GM13976 (cell line): ENCODE measurements at regions not wholly inside any gene's neighbourhood (a gene's known extent, or its start where the extent isn't known, plus 50 kb on each side); places are given as distances from the start of the nearest gene placed in this dataset.

ENCODE experiments used
- DNase-seq: peaks from one replicate; pipeline ENCODE4 v3.0.0; 2012; ENCODE audit warnings: low spot score
- CTCF ChIP-seq: IDR thresholded peaks from 2 replicates; pipeline ENCODE4 v1.5.1; 2012; ENCODE audit warnings: borderline replicate concordance, mild to moderate bottlenecking; ENCODE audit not compliant: insufficient read depth; ENCODE audit errors: extremely low read depth, missing control alignments, control extremely low read depth
- in situ Hi-C: fragments of 300-500 bp; cut with MboI; formaldehyde crosslinking; loops from one replicate; pipeline ENCODE4 v1.12.0; 2022; ENCODE audit warnings: low sequenced_read_pairs, mixed read lengths, inconsistent platforms; ENCODE audit not compliant: unreplicated experiment

GRCh38 chr2:240306185-240306584 is 129.3 kb upstream of the GPC1 start:
- in situ Hi-C loops: no loop called here
- TF ChIP-seq CTCF: no peak
- no peak for DNase-seq

- DNase-seq: no peak
- in situ Hi-C loops: no loop called here
- no peak for TF ChIP-seq CTCF
Observed at GRCh38 chr2:240308111-240308651, 127.3 kb upstream of the GPC1 start.

- no peak for TF ChIP-seq CTCF
- in situ Hi-C loops: no loop called here
- no peak for DNase-seq
Observed at GRCh38 chr2:240309214-240309613, 126.2 kb upstream of the GPC1 start.

GRCh38 chr2:240310201-240310600 is 125.3 kb upstream of the GPC1 start:
- no peak for DNase-seq
- TF ChIP-seq CTCF: no peak
- in situ Hi-C loops: no loop called here

- no peak for DNase-seq
- in situ Hi-C loops: no loop called here
Observed at GRCh38 chr2:240310645-240311044, 124.8 kb upstream of the GPC1 start.

GRCh38 chr2:240311821-240312220 is 123.6 kb upstream of the GPC1 start:
- TF ChIP-seq CTCF: no peak
- in situ Hi-C loops: no loop called here
- no peak for DNase-seq

More at GRCh38 chr2:240310645-240311044, 124.8 kb upstream of the GPC1 start:
- TF ChIP-seq CTCF: no peak
